ENCODE measurements at regions not wholly inside any gene's neighbourhood (a gene's known extent, or its start where the extent isn't known, plus 50 kb on each side); places are given as distances from the start of the nearest gene placed in this dataset.

GRCh38 chr11:80163441-80163840 lies 722.6 kb upstream of the TENM4 start:
- no peak for DNase-seq

- DNase-seq = no peak
Observed at GRCh38 chr11:80163011-80163410, 722.2 kb upstream of the TENM4 start.

DNA sequence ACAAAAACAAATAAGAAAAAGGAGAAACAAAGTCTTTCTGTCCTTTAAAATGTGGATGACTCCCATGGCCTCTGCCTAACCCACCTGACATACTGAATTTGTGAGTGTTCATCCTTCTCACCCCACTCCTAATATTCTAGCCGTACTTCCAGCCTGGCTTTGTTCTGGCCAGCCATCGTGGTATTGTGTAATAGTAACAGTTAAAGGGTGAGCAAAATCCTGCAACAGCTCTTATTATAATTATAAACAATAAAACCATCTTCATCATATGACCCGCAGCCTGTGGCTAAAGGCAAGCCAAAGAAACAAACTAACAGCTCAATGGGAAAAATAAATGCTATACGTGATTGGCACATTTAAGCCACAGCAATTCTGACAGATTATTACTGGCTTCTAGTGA lies 721.6 kb upstream of the TENM4 start:
- DNase-seq = no peak

GRCh38 chr11:80157447-80157846 lies 716.6 kb upstream of the TENM4 start:
- no peak for DNase-seq

GRCh38 chr11:80156062-80156461 lies 715.2 kb upstream of the TENM4 start:
- no peak for DNase-seq

DNA sequence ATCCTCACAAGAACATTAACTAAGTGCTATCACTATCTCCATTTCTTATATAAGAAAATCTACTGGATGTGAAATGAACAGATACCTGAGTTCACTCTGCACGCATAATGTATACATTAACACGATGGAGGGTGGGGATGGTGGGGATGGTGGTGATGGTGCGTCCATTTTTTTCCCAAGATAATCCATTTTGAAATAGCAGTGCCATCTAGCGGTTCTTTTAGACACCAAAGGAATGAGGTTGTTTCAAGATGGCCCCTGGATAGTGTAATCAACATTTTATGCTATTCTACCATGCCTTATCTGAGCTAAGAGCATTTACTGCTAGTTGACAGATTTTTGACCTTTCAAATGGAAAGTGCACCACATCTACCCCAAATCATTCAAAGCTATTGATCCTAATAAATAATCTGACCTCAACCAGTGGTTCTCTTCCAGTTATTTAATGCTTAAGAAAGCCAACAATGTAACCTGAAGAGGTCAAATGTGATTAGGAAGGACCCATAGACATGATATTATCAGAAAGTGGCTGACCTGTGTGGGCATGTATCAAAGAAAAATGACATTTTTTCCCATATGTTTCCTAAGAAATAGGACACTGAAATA lies 714.7 kb upstream of the TENM4 start:
- DNase-seq = no peak

DNA sequence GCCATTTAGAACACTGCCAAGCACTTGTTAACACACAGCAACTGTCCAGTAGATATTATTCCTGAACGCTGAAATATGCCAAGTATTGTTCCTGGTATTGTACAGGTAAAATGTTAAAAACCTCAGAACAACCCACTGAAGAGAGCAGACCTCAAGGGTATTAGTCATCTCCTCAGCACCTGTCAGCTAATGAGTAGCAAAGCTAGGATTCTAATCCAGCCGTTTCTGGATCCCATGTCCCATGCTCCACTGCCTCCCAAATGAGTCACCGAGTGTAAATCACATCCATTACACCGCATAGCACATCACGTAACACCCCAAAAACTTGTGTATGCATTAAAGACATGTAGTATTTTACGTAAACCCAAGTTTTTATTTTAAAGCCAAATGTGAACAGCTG lies 705.4 kb upstream of the TENM4 start:
- no peak for DNase-seq

GRCh38 chr11:80144897-80145594 lies 704.2 kb upstream of the TENM4 start:
- no peak for DNase-seq

GRCh38 chr11:80136991-80137390 lies 696.2 kb upstream of the TENM4 start:
- no peak for DNase-seq

- DNase-seq = no peak
Observed at GRCh38 chr11:80129396-80129795, 688.6 kb upstream of the TENM4 start.

GRCh38 chr11:80122211-80122610 lies 681.4 kb upstream of the TENM4 start:
- no peak for DNase-seq

DNA sequence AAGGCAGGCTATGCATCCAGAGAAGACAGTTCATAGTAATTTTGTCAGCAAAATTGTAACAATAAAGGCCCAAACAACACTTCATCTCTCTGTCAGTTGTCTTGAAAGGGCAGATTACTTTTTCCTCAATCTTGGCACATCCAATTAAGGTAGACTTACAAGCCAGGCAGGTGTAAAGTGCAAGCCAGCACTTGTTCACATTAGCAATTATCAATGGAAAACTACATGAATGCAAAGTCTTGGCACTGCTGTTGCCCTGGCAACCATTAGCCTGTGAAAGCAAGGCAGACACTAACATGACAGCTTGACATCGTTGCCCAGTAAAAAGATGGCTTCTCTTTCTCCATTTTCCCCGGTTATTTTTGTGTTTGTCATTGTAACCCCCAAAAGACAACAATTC lies 677.2 kb upstream of the TENM4 start:
- no peak for DNase-seq

DNA sequence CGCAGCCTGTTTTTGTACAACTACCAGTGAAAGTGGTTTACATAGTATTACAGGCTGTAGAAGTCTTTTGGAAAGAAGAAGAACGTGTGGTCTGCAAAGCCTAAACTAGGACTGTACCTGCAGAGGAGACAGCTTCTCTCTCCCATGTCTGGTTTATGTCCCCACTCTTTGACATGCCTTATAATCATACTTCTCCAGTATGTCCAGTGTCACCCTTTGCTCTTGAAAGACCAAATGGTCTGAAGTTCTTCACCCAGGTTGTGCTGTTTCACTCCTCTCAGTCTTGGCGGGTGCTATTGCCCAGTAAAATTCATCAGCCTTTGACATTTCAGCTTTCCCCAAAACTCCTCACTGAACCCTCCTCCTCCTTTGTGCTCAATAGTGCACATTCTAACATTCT lies 676.0 kb upstream of the TENM4 start:
- no peak for DNase-seq

DNA sequence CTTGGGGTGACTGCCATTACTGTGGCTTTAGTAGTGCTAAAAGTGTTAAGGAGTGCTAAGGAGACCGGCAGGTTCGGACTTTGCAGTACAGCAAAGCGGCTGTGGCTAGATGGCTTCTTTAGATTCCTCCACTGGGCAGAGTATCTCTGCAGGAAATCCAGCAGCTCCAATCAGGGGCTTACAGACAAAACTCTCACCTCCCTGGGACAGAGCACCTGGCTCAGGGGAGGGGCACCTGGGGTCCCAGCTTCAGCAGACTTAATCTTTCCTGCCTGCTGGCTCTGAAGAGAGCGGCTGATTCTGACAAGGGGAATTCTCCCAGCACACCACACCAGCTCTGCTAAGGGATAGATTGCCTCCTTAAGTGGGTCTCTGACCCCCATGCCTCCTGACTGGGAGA lies 668.8 kb upstream of the TENM4 start:
- no peak for DNase-seq

GRCh38 chr11:80109031-80109430 lies 668.2 kb upstream of the TENM4 start:
- no peak for DNase-seq

DNA sequence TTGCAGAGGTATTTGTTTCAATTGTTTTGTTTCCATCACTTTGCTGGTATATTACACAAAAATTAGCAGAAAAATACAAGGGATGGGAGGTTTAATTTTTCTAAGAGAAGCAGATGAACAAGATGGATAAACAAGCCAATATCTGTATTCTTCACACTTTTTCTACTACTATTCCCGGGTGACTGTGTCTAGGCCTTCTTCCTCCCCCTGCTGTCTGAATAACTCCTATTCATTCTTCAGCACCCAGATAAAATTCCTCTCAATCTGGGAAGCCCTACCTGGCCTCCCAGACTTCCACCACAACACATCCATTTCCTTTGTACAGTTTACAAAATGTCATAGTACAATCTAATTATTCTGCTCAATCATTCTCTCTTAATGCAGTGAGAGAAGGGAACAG lies 666.6 kb upstream of the TENM4 start:
- no peak for DNase-seq

- no peak for DNase-seq
Observed at GRCh38 chr11:80104191-80104590, 663.4 kb upstream of the TENM4 start.

DNA sequence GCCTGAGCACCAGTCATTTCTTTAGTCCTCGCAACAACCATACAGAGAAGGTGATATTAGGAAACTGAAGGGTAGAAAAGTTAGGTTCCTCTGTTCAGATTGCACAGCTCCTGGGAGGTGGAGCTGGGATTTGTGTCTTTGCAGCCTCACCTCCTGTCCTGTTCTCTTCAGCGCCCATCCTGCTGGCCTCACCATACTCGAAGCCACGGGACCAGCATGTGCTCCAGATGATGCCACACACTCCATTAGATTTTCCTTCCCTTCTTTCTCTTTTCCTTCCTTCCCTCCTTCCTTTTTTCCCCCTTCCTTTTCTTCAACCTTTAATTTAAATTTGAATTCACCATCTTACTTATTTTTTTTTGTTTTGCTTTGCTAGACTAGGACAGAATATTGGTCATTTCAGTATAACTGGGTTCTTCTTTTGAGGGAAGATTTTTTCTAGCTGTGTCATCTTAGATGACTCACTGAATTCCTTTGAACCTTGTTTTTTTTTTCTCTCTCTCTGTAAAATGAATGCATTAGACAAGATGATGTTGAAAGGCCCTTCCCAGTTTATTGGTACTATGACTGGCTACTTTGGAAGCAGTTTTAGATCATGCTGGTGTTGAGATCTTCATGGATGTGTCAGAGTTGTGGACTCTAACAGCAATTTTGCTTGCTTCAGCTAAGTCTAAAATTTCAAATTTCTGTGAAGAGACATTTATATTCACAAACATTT lies 662.5 kb upstream of the TENM4 start:
- no peak for DNase-seq

- no peak for DNase-seq
Observed at GRCh38 chr11:80097146-80097545, 656.3 kb upstream of the TENM4 start.

DNA sequence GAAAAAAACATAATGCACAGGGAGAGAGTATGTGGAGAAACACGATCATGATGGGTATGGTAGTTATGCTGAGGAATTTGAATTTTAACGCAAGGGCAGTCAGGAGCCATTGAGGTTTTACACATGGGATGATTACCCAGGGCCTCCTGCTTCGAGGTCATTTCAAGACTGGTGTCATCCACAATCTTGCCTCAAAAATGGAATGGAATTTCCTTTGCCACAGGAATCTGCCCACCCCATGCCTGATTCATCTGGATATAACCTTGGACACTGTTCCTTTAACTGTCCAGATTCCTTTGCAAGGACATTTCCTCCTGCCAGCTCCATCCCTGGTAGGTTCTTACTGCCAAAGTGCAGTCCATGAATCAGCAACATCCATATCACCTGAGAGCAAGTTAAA lies 655.9 kb upstream of the TENM4 start:
- DNase-seq = no peak

DNA sequence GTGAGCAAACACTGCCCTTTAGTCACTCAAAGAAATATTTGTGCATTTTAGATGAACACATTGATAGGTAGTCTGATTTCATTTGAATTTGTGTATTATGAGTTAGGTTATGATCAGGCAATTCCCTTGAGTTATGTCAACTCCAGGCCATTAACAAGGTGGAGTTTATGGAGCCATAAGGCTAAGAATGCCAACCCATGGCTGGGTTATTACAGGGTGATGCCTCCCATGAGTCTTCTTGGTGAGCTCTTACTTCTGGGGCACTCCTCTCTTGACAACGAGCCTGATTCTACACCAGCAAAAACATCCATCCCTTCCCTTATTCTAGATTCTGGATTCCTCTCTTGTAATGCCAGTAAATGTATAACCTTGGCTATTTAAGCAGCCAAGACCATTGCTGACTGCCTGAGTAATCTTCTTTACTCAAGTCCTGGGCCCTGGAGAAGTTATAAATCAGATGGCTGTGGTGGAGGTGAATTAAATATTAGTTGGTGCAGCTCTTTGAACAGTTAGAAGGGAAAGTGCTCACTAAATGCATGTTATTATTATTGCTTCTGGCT lies 645.7 kb upstream of the TENM4 start:
- DNase-seq = no peak

DNA sequence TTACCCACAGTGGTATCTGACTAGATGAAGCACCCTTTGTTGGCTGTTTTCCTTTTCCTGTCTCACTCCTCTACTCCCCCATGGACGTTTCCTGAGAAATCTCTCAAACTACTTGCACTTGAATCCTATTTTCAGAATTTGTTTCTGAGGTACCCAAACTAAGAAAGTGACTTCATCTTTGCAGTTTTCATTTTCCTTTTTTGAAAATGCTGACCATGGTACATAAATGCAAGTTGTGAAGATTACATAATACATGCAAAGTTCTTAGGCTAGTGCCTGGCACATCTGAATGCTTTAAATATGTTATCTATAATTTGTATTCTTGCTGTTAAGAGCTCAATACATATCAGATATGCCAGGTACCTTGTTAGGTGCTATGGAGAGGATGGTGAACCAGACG lies 644.7 kb upstream of the TENM4 start:
- DNase-seq = no peak

DNA sequence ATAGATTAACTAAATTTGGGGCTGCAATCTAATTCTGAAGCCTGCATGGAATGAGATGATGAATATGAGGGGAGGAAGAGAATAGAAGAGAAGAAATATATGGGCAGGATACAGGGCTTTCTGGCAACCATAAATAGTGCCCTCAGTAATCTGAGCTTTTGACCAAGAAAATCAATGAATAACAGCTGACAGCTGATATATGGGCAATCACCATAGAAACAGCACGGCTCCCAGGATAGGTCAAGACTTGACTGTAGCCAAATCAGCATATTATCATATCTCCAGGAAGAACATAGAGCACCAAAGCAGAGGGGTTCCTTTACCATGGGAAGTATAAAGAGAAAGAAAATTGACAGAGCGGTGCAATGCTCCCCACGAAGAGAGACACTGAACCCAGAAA lies 643.8 kb upstream of the TENM4 start:
- DNase-seq = no peak

DNA sequence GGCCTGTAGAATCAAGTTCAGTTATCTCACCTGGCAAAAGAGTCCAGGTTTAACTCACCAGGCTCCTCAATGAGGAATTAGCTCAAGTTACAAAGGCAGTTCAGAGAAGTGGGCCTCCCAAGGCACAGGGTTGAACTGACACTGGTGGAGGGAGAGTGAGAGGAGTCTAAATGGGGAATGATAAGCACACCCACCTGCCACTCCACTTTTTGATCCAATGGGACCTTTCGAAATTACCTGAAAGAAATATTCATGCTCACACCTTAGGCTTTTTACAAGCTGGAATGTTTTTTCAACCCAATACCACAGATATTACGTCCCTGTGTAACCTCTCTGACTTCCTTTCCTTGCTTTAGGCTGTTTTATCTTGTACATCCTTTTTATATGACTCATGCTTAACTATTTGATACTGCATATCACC lies 642.7 kb upstream of the TENM4 start:
- DNase-seq = no peak

Data from NCI-H2107 (cell line).